ENCODE measurements at regions not wholly inside any gene's neighbourhood (a gene's known extent, or its start where the extent isn't known, plus 50 kb on each side); places are given as distances from the start of the nearest gene placed in this dataset.

GRCh38 chr11:112903340-112903739, 57.9 kb upstream of the NCAM1 start:
- no peaks in the 10 kb centered on the region for H4K20me1 ChIP-seq (ENCODE audit: control insufficient read depth, insufficient read depth, low read depth, low read length)
- H3K27me3 ChIP-seq (ENCODE audit: control insufficient read depth, low read length) = no peaks in the 10 kb centered on the region
- H3K4me1 ChIP-seq (ENCODE audit: control insufficient read depth, low read length) = no peaks in the 10 kb centered on the region
- no peaks in the 10 kb centered on the region for H3K9me2 ChIP-seq (replicated peaks; ENCODE audit: control insufficient read depth, low read length)
- no peak overlapping the region for H3K4me2 ChIP-seq (ENCODE audit: low read length)
- H3K9me3 ChIP-seq (ENCODE audit: control insufficient read depth, insufficient read depth, low read length) = no peaks in the 10 kb centered on the region
- H3K27ac ChIP-seq (ENCODE audit: low read depth, low read length) = no peak overlapping the region
- no peaks in the 10 kb centered on the region for H3K79me2 ChIP-seq (ENCODE audit: control insufficient read depth, low read length)
- no peaks in the 10 kb centered on the region for H3K36me3 ChIP-seq (ENCODE audit: control insufficient read depth, low read length)
- H3F3A ChIP-seq (ENCODE audit: control insufficient read depth, insufficient read depth) = no peaks in the 10 kb centered on the region
- no peak overlapping the region for H3K4me3 ChIP-seq (ENCODE audit: low read length)
- no peak for TF ChIP-seq EZH2phosphoT487 (IDR thresholded peaks at IDR 0.05; ENCODE audit: borderline replicate concordance, low read length)
- no peak for TF ChIP-seq CTCF (IDR thresholded peaks at IDR 0.05; ENCODE audit: low read depth, low read length, poor library complexity, severe bottlenecking)

GRCh38 chr11:112911124-112911523, 50.1 kb upstream of the NCAM1 start:
- no peaks in the 10 kb centered on the region for H3K9me3 ChIP-seq (ENCODE audit: control insufficient read depth, insufficient read depth, low read length)
- H3K4me3 ChIP-seq (ENCODE audit: low read length) = no peak overlapping the region
- H3K79me2 ChIP-seq (ENCODE audit: control insufficient read depth, low read length) = no peaks in the 10 kb centered on the region
- H3K27me3 ChIP-seq (ENCODE audit: control insufficient read depth, low read length) = no peaks in the 10 kb centered on the region
- H3K9me2 ChIP-seq (replicated peaks; ENCODE audit: control insufficient read depth, low read length) = no peaks in the 10 kb centered on the region
- H3F3A ChIP-seq (ENCODE audit: control insufficient read depth, insufficient read depth) = no peaks in the 10 kb centered on the region
- no peaks in the 10 kb centered on the region for H4K20me1 ChIP-seq (ENCODE audit: control insufficient read depth, insufficient read depth, low read depth, low read length)
- TF ChIP-seq EZH2phosphoT487 (IDR thresholded peaks at IDR 0.05; ENCODE audit: borderline replicate concordance, low read length) (no peak), CTCF (IDR thresholded peaks at IDR 0.05; ENCODE audit: low read depth, low read length, poor library complexity, severe bottlenecking) (no peak)
- H3K36me3 ChIP-seq (ENCODE audit: control insufficient read depth, low read length) = no peaks in the 10 kb centered on the region
- H3K4me1 ChIP-seq (ENCODE audit: control insufficient read depth, low read length) = no peaks in the 10 kb centered on the region
- no peak overlapping the region for H3K27ac ChIP-seq (ENCODE audit: low read depth, low read length)
- no peak overlapping the region for H3K4me2 ChIP-seq (ENCODE audit: low read length)

Measured in DOHH2 (cell line).